Epithelial cell of prostate (primary cell): ENCODE measurements at regions not wholly inside any gene's neighbourhood (a gene's known extent, or its start where the extent isn't known, plus 50 kb on each side); places are given as distances from the start of the nearest gene placed in this dataset.

Source experiments
- DNase-seq: peaks from one replicate; pipeline ENCODE4 v3.0.0-alpha.2; 2011; ENCODE audit warnings: low read depth, low spot score
- H3K27ac ChIP-seq: fragments of 450-650 bp; 2 replicates; pipeline ENCODE4 v1.5.1; 2017; ENCODE audit warnings: mild to moderate bottlenecking

- H3K27ac ChIP-seq: no peak overlapping the region
- no peak for DNase-seq
Observed at GRCh38 chr13:103153466-103153865, 87.2 kb upstream of the SLC10A2 start.

GRCh38 chr13:103147961-103148360 lies 81.7 kb upstream of the SLC10A2 start:
- no peak overlapping the region for H3K27ac ChIP-seq

GRCh38 chr13:103145442-103145841 lies 79.2 kb upstream of the SLC10A2 start:
- DNase-seq: peak; percentile 37
- H3K27ac ChIP-seq: no peak overlapping the region

More at GRCh38 chr13:103147961-103148360, 81.7 kb upstream of the SLC10A2 start:
- DNase-seq: no peak

- no peak for DNase-seq
- H3K27ac ChIP-seq: no peak overlapping the region
Observed at GRCh38 chr13:103143432-103143831, 77.2 kb upstream of the SLC10A2 start.

- no peak overlapping the region for H3K27ac ChIP-seq
- no peak for DNase-seq
Observed at GRCh38 chr13:103142151-103142550, 75.9 kb upstream of the SLC10A2 start.

- peak; percentile 8 for DNase-seq
- no peak overlapping the region for H3K27ac ChIP-seq
Observed at GRCh38 chr13:103140001-103140671, 73.9 kb upstream of the SLC10A2 start.

- no peak overlapping the region for H3K27ac ChIP-seq
- DNase-seq: no peak
Observed at GRCh38 chr13:103134271-103134670, 68.1 kb upstream of the SLC10A2 start.

- no peak for DNase-seq
- no peak overlapping the region for H3K27ac ChIP-seq
Observed at GRCh38 chr13:103133556-103133955, 67.3 kb upstream of the SLC10A2 start.

GRCh38 chr13:103130681-103131210 lies 64.5 kb upstream of the SLC10A2 start:
- peak; percentile 6 for DNase-seq
- H3K27ac ChIP-seq: no peak overlapping the region

GRCh38 chr13:103130146-103130545 lies 63.9 kb upstream of the SLC10A2 start:
- DNase-seq: no peak
- H3K27ac ChIP-seq: no peak overlapping the region
